GM12865 (cell line): ENCODE measurements at regions not wholly inside any gene's neighbourhood (a gene's known extent, or its start where the extent isn't known, plus 50 kb on each side); places are given as distances from the start of the nearest gene placed in this dataset.
"Not testable (repeated sequence)": the region's sequence is repeated elsewhere in the genome, so short reads cannot be mapped to it uniquely, and the experiment has no call there.

Source experiments
- DNase-seq: peaks from one replicate; pipeline ENCODE4 v3.0.0; 2010; ENCODE audit warnings: low read depth
- H3K4me3 ChIP-seq: 2 replicates; pipeline ENCODE4 v1.5.1; 2011; ENCODE audit warnings: mild to moderate bottlenecking, low read depth, low read length, control low read depth
- CTCF ChIP-seq: IDR thresholded peaks from 2 replicates; pipeline ENCODE4 v1.5.1; 2011; ENCODE audit warnings: low read length, control low read depth, low read depth, inconsistent platforms; ENCODE audit not compliant: insufficient read depth; ENCODE audit errors: missing control alignments

- no peak overlapping the region for H3K4me3 ChIP-seq
- DNase-seq = no peak
- no peak for TF ChIP-seq CTCF
Measured at GRCh38 chr2:128416109-128416785, 97.6 kb upstream of the HS6ST1 start.

GRCh38 chr2:128416806-128417205 is 98.1 kb upstream of the HS6ST1 start:
- TF ChIP-seq CTCF = no peak
- DNase-seq = no peak
- H3K4me3 ChIP-seq = no peak overlapping the region

- not testable (repeated sequence) for H3K4me3 ChIP-seq, DNase-seq
Measured at GRCh38 chr2:128417264-128417663, 98.6 kb upstream of the HS6ST1 start.

DNA sequence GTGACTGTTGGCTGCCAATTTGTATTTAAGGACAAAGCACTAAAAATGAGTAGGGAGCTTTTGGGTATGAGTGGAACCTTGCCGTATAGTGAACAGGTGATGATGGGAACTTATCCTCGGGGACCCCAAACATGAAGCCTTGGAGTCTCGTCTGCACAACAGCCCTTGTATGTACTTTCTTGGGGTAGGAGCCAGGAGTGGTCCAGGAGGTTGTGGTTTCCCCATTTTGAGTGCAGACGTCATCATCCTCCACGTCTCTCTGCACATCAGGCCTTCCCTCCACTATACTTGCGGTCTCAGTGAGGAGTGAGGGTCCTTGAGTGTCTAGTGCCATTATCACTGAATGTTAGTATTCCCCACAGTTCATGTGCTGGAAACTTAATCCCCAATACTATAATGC is 101.5 kb upstream of the HS6ST1 start:
- no peak for DNase-seq
- H3K4me3 ChIP-seq = no peak overlapping the region
- TF ChIP-seq CTCF = no peak

DNA sequence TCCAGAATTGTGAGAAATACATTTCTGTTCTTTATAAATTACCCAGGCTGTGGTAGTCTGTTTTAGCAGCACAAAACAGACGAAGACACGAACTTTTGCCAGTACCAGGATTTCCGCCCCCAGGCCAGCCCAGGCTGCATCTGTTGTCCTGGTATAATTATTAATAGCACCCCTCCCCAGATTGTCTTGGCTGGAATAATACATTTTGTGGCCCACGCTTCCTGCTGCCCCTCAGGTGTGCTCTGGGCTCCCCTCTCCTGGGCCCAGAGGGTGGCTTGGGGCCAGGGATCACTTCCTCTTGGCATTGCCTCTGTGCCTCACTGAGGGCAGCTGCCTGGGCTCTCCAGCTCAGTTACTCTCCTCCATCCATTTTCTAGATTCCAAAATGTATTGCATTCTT is 102.1 kb upstream of the HS6ST1 start:
- H3K4me3 ChIP-seq = no peak overlapping the region
- TF ChIP-seq CTCF = no peak
- no peak for DNase-seq

DNA sequence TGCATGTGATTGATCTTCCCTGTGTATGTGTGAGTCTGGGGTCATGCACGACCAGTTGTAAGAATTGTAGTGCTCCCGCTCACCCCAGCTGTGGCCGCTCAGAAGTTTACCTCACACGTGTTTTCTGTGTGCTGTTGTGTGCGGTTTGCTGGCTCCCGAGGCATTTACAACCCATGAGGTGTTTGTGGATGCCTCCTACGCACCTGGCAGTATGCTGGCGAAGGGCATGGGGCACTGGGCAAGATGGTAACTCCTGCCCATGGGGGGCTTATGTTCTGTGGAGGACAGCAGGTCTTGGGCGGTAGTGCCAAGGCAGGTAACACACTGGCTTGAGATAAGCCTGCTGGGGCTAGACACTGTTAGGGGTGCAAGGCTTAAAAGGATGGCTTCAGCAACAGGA is 102.6 kb upstream of the HS6ST1 start:
- no peak overlapping the region for H3K4me3 ChIP-seq
- no peak for DNase-seq
- no peak for TF ChIP-seq CTCF

DNA sequence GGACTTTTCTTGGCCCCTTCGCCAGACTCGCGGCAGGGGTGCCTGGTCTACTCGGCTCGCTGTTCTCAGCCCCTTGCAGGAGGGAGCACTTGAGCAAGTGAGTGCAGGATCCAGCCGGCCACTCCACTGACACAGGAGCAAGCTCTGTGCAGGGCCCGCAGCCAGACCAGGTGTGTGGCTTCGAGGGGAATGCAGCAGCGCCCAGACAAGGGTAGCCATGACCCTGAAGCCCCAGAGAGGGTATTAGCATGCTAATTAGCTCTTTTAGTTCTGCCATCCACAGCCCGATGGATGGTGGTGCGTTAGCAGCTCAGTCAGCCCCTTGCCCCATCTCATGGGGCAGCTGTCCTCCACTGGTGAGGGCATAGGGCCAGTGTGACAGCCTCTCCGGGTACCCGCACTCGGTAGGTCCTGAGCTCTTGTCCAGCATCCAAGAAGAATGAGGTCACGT is 103.2 kb upstream of the HS6ST1 start:
- no peak for TF ChIP-seq CTCF

More for the DNA sequence above, 103.2 kb upstream of the HS6ST1 start:
- H3K4me3 ChIP-seq = no peak overlapping the region
- DNase-seq = no peak
